Brain microvascular endothelial cell (primary cell): ENCODE measurements at regions not wholly inside any gene's neighbourhood (a gene's known extent, or its start where the extent isn't known, plus 50 kb on each side); places are given as distances from the start of the nearest gene placed in this dataset.
"Not testable (repeated sequence)": the region's sequence is repeated elsewhere in the genome, so short reads cannot be mapped to it uniquely, and the experiment has no call there.

ENCODE experiments used
- DNase-seq: peaks from one replicate; pipeline ENCODE4 v3.0.0-alpha.2; 2020
- H3K27ac ChIP-seq: fragments of 250-450 bp; sonication (Bioruptor Pico); 2 replicates; pipeline ENCODE4 v1.5.1; 2020; ENCODE audit warnings: mild to moderate bottlenecking, moderate library complexity
- H3K27me3 ChIP-seq: fragments of 250-450 bp; sonication (Bioruptor Pico); replicated peaks from 2 replicates; pipeline ENCODE4 v1.5.1; 2020; ENCODE audit warnings: mild to moderate bottlenecking
- H3K36me3 ChIP-seq: fragments of 250-450 bp; sonication (Bioruptor Pico); replicated peaks from 2 replicates; pipeline ENCODE4 v1.5.1; 2020; ENCODE audit warnings: mild to moderate bottlenecking
- H3K4me3 ChIP-seq: 2 replicates; pipeline ENCODE4 v1.5.1; 2011; ENCODE audit warnings: low read depth, mild to moderate bottlenecking, control low read depth, low read length, moderate library complexity
- in situ Hi-C: cut with HindIII; loops from 2 replicates; pipeline ENCODE4 v1.10.0; 2017; ENCODE audit warnings: low sequenced_read_pairs, low pct_ligation_motif_present
- TF ChIP-seq, protein P1 (sequence below): IDR thresholded peaks from 2 replicates; pipeline ENCODE4 v1.5.1; 2011; ENCODE audit warnings: low read depth, mild to moderate bottlenecking, moderate library complexity, low read length, control low read depth, inconsistent platforms; ENCODE audit errors: missing control alignments

DNA sequence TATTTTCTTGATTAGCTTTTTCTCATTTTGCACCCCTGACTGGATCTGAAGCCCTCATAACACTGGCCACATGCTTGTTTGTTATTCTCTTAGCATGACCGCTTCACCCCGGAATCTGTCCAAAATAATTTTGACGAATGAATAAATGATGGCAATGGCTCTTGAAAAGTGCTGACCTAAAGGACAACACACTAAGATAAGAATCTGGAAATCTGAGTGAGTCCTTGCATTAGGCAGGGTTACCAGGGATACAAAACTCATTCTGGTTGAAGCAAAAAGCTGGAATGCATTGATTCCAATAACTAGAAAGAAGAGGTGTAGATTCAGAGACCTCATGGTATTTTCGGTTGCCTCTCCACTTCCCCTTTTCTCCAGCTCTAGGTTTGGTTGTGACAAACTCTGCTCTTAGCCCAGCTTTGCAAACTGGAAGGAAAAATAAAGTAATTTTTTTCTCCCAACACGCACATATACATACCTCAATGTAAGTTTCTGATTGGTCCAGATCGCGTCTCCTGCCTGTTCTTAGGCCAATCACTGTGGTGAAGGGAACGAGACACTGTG is 157.4 kb downstream of the SKIDA1 start:
- no peak for DNase-seq
- Histone ChIP-seq H3K4me3 (no peak overlapping the region), H3K36me3 (no peaks in the 10 kb centered on the region), H3K27me3 (no peaks in the 10 kb centered on the region), H3K27ac (no peak overlapping the region)
- in situ Hi-C loops = no loop called here
- TF ChIP-seq, protein P1, sequence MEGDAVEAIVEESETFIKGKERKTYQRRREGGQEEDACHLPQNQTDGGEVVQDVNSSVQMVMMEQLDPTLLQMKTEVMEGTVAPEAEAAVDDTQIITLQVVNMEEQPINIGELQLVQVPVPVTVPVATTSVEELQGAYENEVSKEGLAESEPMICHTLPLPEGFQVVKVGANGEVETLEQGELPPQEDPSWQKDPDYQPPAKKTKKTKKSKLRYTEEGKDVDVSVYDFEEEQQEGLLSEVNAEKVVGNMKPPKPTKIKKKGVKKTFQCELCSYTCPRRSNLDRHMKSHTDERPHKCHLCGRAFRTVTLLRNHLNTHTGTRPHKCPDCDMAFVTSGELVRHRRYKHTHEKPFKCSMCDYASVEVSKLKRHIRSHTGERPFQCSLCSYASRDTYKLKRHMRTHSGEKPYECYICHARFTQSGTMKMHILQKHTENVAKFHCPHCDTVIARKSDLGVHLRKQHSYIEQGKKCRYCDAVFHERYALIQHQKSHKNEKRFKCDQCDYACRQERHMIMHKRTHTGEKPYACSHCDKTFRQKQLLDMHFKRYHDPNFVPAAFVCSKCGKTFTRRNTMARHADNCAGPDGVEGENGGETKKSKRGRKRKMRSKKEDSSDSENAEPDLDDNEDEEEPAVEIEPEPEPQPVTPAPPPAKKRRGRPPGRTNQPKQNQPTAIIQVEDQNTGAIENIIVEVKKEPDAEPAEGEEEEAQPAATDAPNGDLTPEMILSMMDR = no peak

DNA sequence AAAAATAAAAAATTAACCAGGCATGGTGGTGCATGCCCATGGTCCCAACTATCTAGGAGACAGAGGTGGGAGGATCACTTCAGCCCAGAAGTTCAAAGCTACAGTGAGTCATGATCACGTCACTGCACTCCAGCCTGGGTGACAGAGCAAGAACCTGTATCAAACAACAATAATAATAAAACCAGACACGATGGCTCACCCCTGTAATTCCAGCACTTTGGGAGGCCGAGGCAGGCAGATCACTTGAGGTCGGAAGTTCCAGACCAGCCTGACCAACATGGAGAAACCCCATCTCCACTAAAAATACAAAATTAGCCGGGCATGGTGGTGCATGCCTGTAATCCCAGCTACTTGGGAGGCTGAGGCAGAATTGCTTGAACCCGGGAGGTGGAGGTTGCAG is 159.4 kb downstream of the SKIDA1 start:
- H3K27me3 ChIP-seq, H3K4me3 ChIP-seq, in situ Hi-C loops, H3K36me3 ChIP-seq: not testable (repeated sequence)
- peak overlapping the region; percentile 85 for H3K27ac ChIP-seq
- peak; percentile 96 for DNase-seq

GRCh38 chr10:21364196-21365114 is 161.0 kb downstream of the SKIDA1 start:
- H3K27ac ChIP-seq = peak overlapping the region; percentile 85
- in situ Hi-C loops = no loop called here
- H3K27me3 ChIP-seq = no peaks in the 10 kb centered on the region
- no peaks in the 10 kb centered on the region for H3K36me3 ChIP-seq
- H3K4me3 ChIP-seq = no peak overlapping the region
- TF ChIP-seq, protein P1 = no peak
- DNase-seq = peak; percentile 88

GRCh38 chr10:21363731-21364104 is 161.8 kb downstream of the SKIDA1 start:
- in situ Hi-C loops = no loop called here
- H3K27ac ChIP-seq = peak overlapping the region; percentile 85
- H3K36me3 ChIP-seq = no peaks in the 10 kb centered on the region
- no peak overlapping the region for H3K4me3 ChIP-seq
- TF ChIP-seq, protein P1 = no peak
- DNase-seq = no peak
- H3K27me3 ChIP-seq = no peaks in the 10 kb centered on the region

DNA sequence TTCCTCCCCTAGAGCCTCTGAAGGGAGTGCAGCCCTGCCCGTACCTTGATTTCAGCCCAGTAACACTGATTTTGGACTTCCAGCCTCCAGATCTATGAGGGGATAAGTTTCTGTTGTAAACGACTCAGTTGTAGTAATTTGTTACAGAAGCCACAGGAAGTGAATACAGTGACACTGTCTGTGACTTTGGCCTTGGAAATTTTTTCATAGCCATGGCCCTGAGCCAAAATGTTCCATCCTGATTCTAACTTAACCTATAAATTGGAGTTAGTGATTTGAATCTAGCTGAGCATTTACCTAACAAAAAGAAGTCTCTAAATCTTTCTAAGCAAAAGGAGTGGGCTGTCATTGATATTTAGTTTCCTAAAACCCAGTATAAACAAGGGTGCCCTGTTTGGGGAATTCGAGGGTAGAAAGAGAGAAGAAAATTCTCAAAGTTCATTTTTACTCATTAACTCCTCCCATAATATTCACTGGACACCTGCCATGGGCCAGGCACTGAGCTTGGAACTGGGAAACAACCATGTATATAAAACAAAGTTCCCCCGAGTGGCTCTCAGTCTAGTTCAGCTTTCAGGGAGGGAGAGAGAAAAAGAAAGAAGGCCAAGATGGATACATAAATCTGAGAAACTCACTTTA is 162.3 kb downstream of the SKIDA1 start:
- TF ChIP-seq, protein P1 = no peak
- no peaks in the 10 kb centered on the region for H3K36me3 ChIP-seq
- no peak overlapping the region for H3K4me3 ChIP-seq
- in situ Hi-C loops = no loop called here
- peak overlapping the region; percentile 85 for H3K27ac ChIP-seq
- DNase-seq = no peak
- H3K27me3 ChIP-seq = no peaks in the 10 kb centered on the region

- TF ChIP-seq, protein P1 = no peak
- Histone ChIP-seq H3K4me3 (no peak overlapping the region), H3K27me3 (no peaks in the 10 kb centered on the region), H3K36me3 (no peaks in the 10 kb centered on the region), H3K27ac (no peak overlapping the region)
- in situ Hi-C loops = no loop called here
- no peak for DNase-seq
Observed at GRCh38 chr10:21359202-21359601, 166.3 kb downstream of the SKIDA1 start.
